ENCODE measurements at regions not wholly inside any gene's neighbourhood (a gene's known extent, or its start where the extent isn't known, plus 50 kb on each side); places are given as distances from the start of the nearest gene placed in this dataset.

- no peak for TF ChIP-seq CTCF (IDR thresholded peaks at IDR 0.05)
- no peak for TF ChIP-seq POLR2A (IDR thresholded peaks at IDR 0.05)
Measured at GRCh38 chr7:9175871-9176270, 742.5 kb downstream of the NXPH1 start.
